H9 (cell line): ENCODE measurements at regions not wholly inside any gene's neighbourhood (a gene's known extent, or its start where the extent isn't known, plus 50 kb on each side); places are given as distances from the start of the nearest gene placed in this dataset.

Experiments used
- DNase-seq: peaks from one replicate; pipeline ENCODE4 v3.0.0-alpha.2; 2017
- H2AFZ ChIP-seq: one replicate; pipeline ENCODE4 v1.6.1; 2013; ENCODE audit warnings: mild to moderate bottlenecking, low read length, control low read depth, moderate library complexity
- H2AK5ac ChIP-seq: 2 replicates; pipeline ENCODE4 v1.6.1; 2013; ENCODE audit warnings: low read length, control low read depth, mixed read lengths; ENCODE audit not compliant: insufficient read length
- H2BK120ac ChIP-seq: one replicate; pipeline ENCODE4 v1.6.1; 2013; ENCODE audit warnings: low read depth, mild to moderate bottlenecking, low read length, control low read depth, inconsistent platforms; ENCODE audit not compliant: poor library complexity, severe bottlenecking
- H2BK12ac ChIP-seq: 2 replicates; pipeline ENCODE4 v1.6.1; 2013; ENCODE audit warnings: low read length, control low read depth, mixed read lengths, low read depth; ENCODE audit not compliant: insufficient read length
- H2BK15ac ChIP-seq: 2 replicates; pipeline ENCODE4 v1.6.1; 2013; ENCODE audit warnings: low read depth, low read length, control low read depth
- H2BK20ac ChIP-seq: one replicate; pipeline ENCODE4 v1.6.1; 2013; ENCODE audit warnings: low read depth, mild to moderate bottlenecking, low read length, control low read depth, inconsistent platforms; ENCODE audit not compliant: poor library complexity, severe bottlenecking
- H2BK5ac ChIP-seq: 2 replicates; pipeline ENCODE4 v1.6.1; 2013; ENCODE audit warnings: low read length, control low read depth, mixed read lengths; ENCODE audit not compliant: insufficient read length
- H3K14ac ChIP-seq: 2 replicates; pipeline ENCODE4 v1.6.1; 2013; ENCODE audit warnings: low read length, control low read depth; ENCODE audit not compliant: insufficient read depth
- H3K18ac ChIP-seq: 2 replicates; pipeline ENCODE4 v1.6.1; 2013; ENCODE audit warnings: low read depth, mild to moderate bottlenecking, mixed read lengths, low read length, control low read depth; ENCODE audit not compliant: insufficient read length
- H3K23ac ChIP-seq: 2 replicates; pipeline ENCODE4 v1.6.1; 2013; ENCODE audit warnings: low read length, control low read depth, mixed read lengths, low read depth; ENCODE audit not compliant: insufficient read length
- H3K23me2 ChIP-seq: 2 replicates; pipeline ENCODE4 v1.6.1; 2013; ENCODE audit warnings: low read depth, mild to moderate bottlenecking, mixed read lengths, low read length, control low read depth; ENCODE audit not compliant: insufficient read length, poor library complexity, severe bottlenecking
- H3K27ac ChIP-seq: 2 replicates; pipeline ENCODE4 v1.5.1; 2013; ENCODE audit warnings: low read length, control low read depth, mixed read lengths, low read depth; ENCODE audit not compliant: insufficient read length
- H3K27me3 ChIP-seq: 2 replicates; pipeline ENCODE4 v1.6.1; 2013; ENCODE audit warnings: low read length, control low read depth, inconsistent platforms; ENCODE audit not compliant: insufficient read depth
- H3K4ac ChIP-seq: 2 replicates; pipeline ENCODE4 v1.6.1; 2013; ENCODE audit warnings: low read depth, mild to moderate bottlenecking, control low read depth, inconsistent platforms, low read length, moderate library complexity
- H3K4me1 ChIP-seq: 2 replicates; pipeline ENCODE4 v1.6.1; 2013; ENCODE audit warnings: low read length, control low read depth, inconsistent platforms; ENCODE audit not compliant: insufficient read depth
- H3K4me2 ChIP-seq: 2 replicates; pipeline ENCODE4 v1.6.1; 2013; ENCODE audit warnings: low read length, control low read depth, mixed read lengths; ENCODE audit not compliant: insufficient read length, insufficient read depth
- H3K56ac ChIP-seq: 2 replicates; pipeline ENCODE4 v1.6.1; 2013; ENCODE audit warnings: low read depth, mild to moderate bottlenecking, mixed read lengths, low read length, control low read depth; ENCODE audit not compliant: insufficient read length
- H3K79me1 ChIP-seq: 2 replicates; pipeline ENCODE4 v1.6.1; 2013; ENCODE audit warnings: low read depth, mild to moderate bottlenecking, moderate library complexity, low read length, control low read depth, inconsistent platforms; ENCODE audit not compliant: insufficient read depth, poor library complexity, severe bottlenecking
- H3K79me2 ChIP-seq: 2 replicates; pipeline ENCODE4 v1.6.1; 2013; ENCODE audit warnings: low read length, control low read depth, inconsistent platforms; ENCODE audit not compliant: insufficient read depth
- H3K9ac ChIP-seq: 2 replicates; pipeline ENCODE4 v1.6.1; 2013; ENCODE audit warnings: low read length, control low read depth, mixed read lengths; ENCODE audit not compliant: insufficient read length; ENCODE audit errors: extremely low read depth
- H3K9me3 ChIP-seq: one replicate; pipeline ENCODE4 v1.6.1; 2013; ENCODE audit warnings: low read depth, low read length, inconsistent platforms; ENCODE audit not compliant: control insufficient read depth
- H3T11ph ChIP-seq: one replicate; pipeline ENCODE4 v1.6.1; 2013; ENCODE audit warnings: mild to moderate bottlenecking, low read length, control low read depth, inconsistent platforms
- H4K20me1 ChIP-seq: one replicate; pipeline ENCODE4 v1.6.1; 2013; ENCODE audit not compliant: control insufficient read depth, insufficient read length, insufficient read depth
- H4K5ac ChIP-seq: 2 replicates; pipeline ENCODE4 v1.6.1; 2013; ENCODE audit warnings: low read depth, mild to moderate bottlenecking, mixed read lengths, low read length, control low read depth; ENCODE audit not compliant: insufficient read length
- H4K8ac ChIP-seq: replicated peaks from 2 replicates; pipeline ENCODE4 v1.6.1; 2013; ENCODE audit warnings: low read length, control low read depth, mixed read lengths, low read depth; ENCODE audit not compliant: insufficient read length
- H4K91ac ChIP-seq: 2 replicates; pipeline ENCODE4 v1.6.1; 2013; ENCODE audit warnings: low read depth, mild to moderate bottlenecking, moderate library complexity, mixed read lengths, low read length, control low read depth; ENCODE audit not compliant: insufficient read length
- H3K27ac Mint-ChIP-seq, 3 experiments: 2 replicates in 2 of 3; 3 replicates in 1 of 3; pipeline ENCODE4 v1.8.0; 2020 to 2021; ENCODE audit warnings: mixed read lengths in 3 of 3, mild to moderate bottlenecking in 1 of 3, moderate library complexity in 1 of 3
- H3K27me3 Mint-ChIP-seq: 2 replicates; pipeline ENCODE4 v1.8.0; 2021; ENCODE audit warnings: low read depth, mild to moderate bottlenecking, moderate library complexity, mixed read lengths
- H3K36me3 Mint-ChIP-seq, 3 experiments: 2 replicates in 2 of 3; 3 replicates in 1 of 3; pipeline ENCODE4 v1.8.0; 2020 to 2021; ENCODE audit warnings: low read depth in 3 of 3, mixed read lengths in 3 of 3; ENCODE audit not compliant: insufficient read depth in 1 of 3
- H3K4me1 Mint-ChIP-seq, 2 experiments: 2 replicates each; pipeline ENCODE4 v1.8.0; 2020; ENCODE audit warnings: mixed read lengths in 2 of 2
- H3K4me3 Mint-ChIP-seq, 2 experiments: 2 replicates in 1 of 2; 3 replicates in 1 of 2; pipeline ENCODE4 v1.8.0; 2020 to 2021; ENCODE audit warnings: mild to moderate bottlenecking in 2 of 2, mixed read lengths in 2 of 2, moderate library complexity in 1 of 2
- H3K9me3 Mint-ChIP-seq, 2 experiments: 2 replicates in 1 of 2; 3 replicates in 1 of 2; pipeline ENCODE4 v1.8.0; 2020; ENCODE audit warnings: mild to moderate bottlenecking in 2 of 2, mixed read lengths in 2 of 2, moderate library complexity in 1 of 2
- CTCF ChIP-seq: fragments of 200-600 bp; sonication (generic); conservative IDR thresholded peaks from 3 replicates; pipeline ENCODE4 v1.8.0; 2021; ENCODE audit warnings: antibody characterized with exemption, mild to moderate bottlenecking
- WGBS: extraction: QIAGEN DNeasy Blood & Tissue Kit; methylation state at CpG from one replicate; pipeline ENCODE4 v1.1.7; 2013; ENCODE audit warnings: missing lambda C conversion rate, low lambda C conversion rate, mixed read lengths; ENCODE audit not compliant: insufficient read length; ENCODE audit errors: extremely low coverage; 5-methylcytosine and 5-hydroxymethylcytosine counted together

GRCh38 chr3:88480822-88481221 lies 331.1 kb downstream of the C3orf38 start:
- H3K4me2 ChIP-seq, result no peak overlapping the region
- H3K9ac ChIP-seq, result no peak overlapping the region
- no peaks in the 10 kb centered on the region for H3K4me1 ChIP-seq
- Mint-ChIP-seq H3K27ac (no peak overlapping the region), H3K9me3 (no peaks in the 10 kb centered on the region), H3K4me1 (no peaks in the 10 kb centered on the region), H3K36me3 (no peaks in the 10 kb centered on the region), H3K27me3 (no peaks in the 10 kb centered on the region), H3K4me3 (no peak overlapping the region)
- no peak overlapping the region for H3K27ac ChIP-seq
- no peak overlapping the region for H2BK120ac ChIP-seq
- H3K23ac ChIP-seq, result no peak overlapping the region
- H2BK15ac ChIP-seq, result no peak overlapping the region
- H4K20me1 ChIP-seq, result no peaks in the 10 kb centered on the region
- no peaks in the 10 kb centered on the region for H3K9me3 ChIP-seq
- no peak overlapping the region for H4K91ac ChIP-seq
- H3K4ac ChIP-seq, result no peak overlapping the region
- no peak overlapping the region for H3K14ac ChIP-seq
- no peaks in the 10 kb centered on the region for H3K27me3 ChIP-seq
- H2BK5ac ChIP-seq, result no peak overlapping the region
- no peak overlapping the region for H2AK5ac ChIP-seq
- H3K23me2 ChIP-seq, result no peaks in the 10 kb centered on the region
- WGBS, result no CpG with 5 or more reads among the region's 3 CpGs
- no peak overlapping the region for H3K18ac ChIP-seq
- H3K56ac ChIP-seq, result no peak overlapping the region
- no peak overlapping the region for H4K8ac ChIP-seq
- H2BK12ac ChIP-seq, result no peak overlapping the region
- H4K5ac ChIP-seq, result no peak overlapping the region
- no peak for DNase-seq
- H2BK20ac ChIP-seq, result no peak overlapping the region
- no peak for TF ChIP-seq CTCF
- H2AFZ ChIP-seq, result no peak overlapping the region
- no peaks in the 10 kb centered on the region for H3K79me1 ChIP-seq
- H3K79me2 ChIP-seq, result no peaks in the 10 kb centered on the region
- H3T11ph ChIP-seq, result no peak overlapping the region
